HEK293 (cell line): ENCODE measurements at regions not wholly inside any gene's neighbourhood (a gene's known extent, or its start where the extent isn't known, plus 50 kb on each side); places are given as distances from the start of the nearest gene placed in this dataset.

Experiments used
- CTCF ChIA-PET: fragments of 350-600 bp; formaldehyde crosslinking; extraction: SDS; loops from one replicate; lab custom pipeline; 2021; ENCODE audit warnings: antibody characterized with exemption; lab: Yijun Ruan, JAX
- POLR2A ChIA-PET: fragments of 300-600 bp; formaldehyde crosslinking; extraction: SDS; loops from one replicate; lab custom pipeline; 2020; ENCODE audit warnings: antibody characterized with exemption, inconsistent platforms; lab: Yijun Ruan, JAX
- H3K27ac ChIP-seq: fragments of 200-500 bp; sonication (Bioruptor generic); 2 replicates; pipeline ENCODE4 v1.5.1; 2014; ENCODE audit warnings: low read depth, low read length, control low read depth, inconsistent platforms; ENCODE audit errors: extremely low read depth
- H3K36me3 ChIP-seq, 2 experiments: fragments of 200-500 bp in 1 of 2; sonication (Bioruptor generic) in 1 of 2; 1 replicate in 1 of 2; 2 replicates in 1 of 2; pipeline ENCODE4 v1.5.1; 2014 to 2017; ENCODE audit warnings: inconsistent platforms in 2 of 2, low read length in 2 of 2; ENCODE audit not compliant: control insufficient read depth in 2 of 2, insufficient read depth in 1 of 2
- H3K4me1 ChIP-seq: fragments of 200-500 bp; sonication (Bioruptor generic); 2 replicates; pipeline ENCODE4 v1.5.1; 2014; ENCODE audit warnings: mild to moderate bottlenecking, low read length, inconsistent platforms; ENCODE audit not compliant: control insufficient read depth, insufficient read depth
- H3K4me3 ChIP-seq: 2 replicates; pipeline ENCODE4 v1.5.1; 2011; ENCODE audit warnings: low read depth, mild to moderate bottlenecking, control low read depth, low read length, moderate library complexity
- H3K9me3 ChIP-seq: fragments of 200-500 bp; sonication (Bioruptor generic); 2 replicates; pipeline ENCODE4 v1.5.1; 2014; ENCODE audit warnings: low read depth, low read length, inconsistent platforms; ENCODE audit not compliant: control insufficient read depth, insufficient read depth
- FEZF1 ChIP-seq: fragments of 450-650 bp; formaldehyde crosslinking; IDR thresholded peaks from 2 replicates; pipeline ENCODE4 v1.5.1; 2016; ENCODE audit warnings: missing biosample characterization, missing genetic modification characterization
- GLI2 ChIP-seq: fragments of 450-650 bp; formaldehyde crosslinking; IDR thresholded peaks from 2 replicates; pipeline ENCODE4; 2017; ENCODE audit warnings: missing biosample characterization, missing genetic modification characterization, low read depth, borderline replicate concordance
- IKZF3 ChIP-seq: fragments of 450-650 bp; IDR thresholded peaks from 2 replicates; pipeline ENCODE4 v1.5.0; 2018; ENCODE audit warnings: missing biosample characterization, mild to moderate bottlenecking, missing genetic modification characterization, moderate library complexity
- KLF10 ChIP-seq: fragments of 450-650 bp; IDR thresholded peaks from 2 replicates; pipeline ENCODE4 v1.5.1; 2018; ENCODE audit warnings: missing biosample characterization, mild to moderate bottlenecking, missing genetic modification characterization
- PRDM10 ChIP-seq: fragments of 450-650 bp; formaldehyde crosslinking; IDR thresholded peaks from 2 replicates; pipeline ENCODE4 v1.5.1; 2016; ENCODE audit warnings: missing biosample characterization, missing genetic modification characterization
- SALL2 ChIP-seq: fragments of 450-650 bp; formaldehyde crosslinking; IDR thresholded peaks from 2 replicates; pipeline ENCODE4 v1.5.0; 2017; ENCODE audit warnings: missing biosample characterization, mild to moderate bottlenecking, missing genetic modification characterization, borderline replicate concordance
- SETDB1 ChIP-seq: IDR thresholded peaks from one replicate; pipeline ENCODE4 v1.6.1; 2017; ENCODE audit warnings: mild to moderate bottlenecking, low read length, moderate library complexity, mixed read lengths; ENCODE audit not compliant: insufficient read length
- ZBTB10 ChIP-seq: fragments of 450-650 bp; formaldehyde crosslinking; IDR thresholded peaks from 2 replicates; pipeline ENCODE4 v1.5.1; 2016; ENCODE audit warnings: missing biosample characterization, missing genetic modification characterization
- ZBTB48 ChIP-seq: fragments of 450-650 bp; formaldehyde crosslinking; IDR thresholded peaks from 2 replicates; pipeline ENCODE4 v1.5.1; 2016; ENCODE audit warnings: missing biosample characterization, missing genetic modification characterization
- ZNF155 ChIP-seq: fragments of 450-650 bp; formaldehyde crosslinking; IDR thresholded peaks from 2 replicates; pipeline ENCODE4 v1.5.1; 2016; ENCODE audit warnings: missing biosample characterization, missing genetic modification characterization
- ZNF311 ChIP-seq: fragments of 450-650 bp; formaldehyde crosslinking; IDR thresholded peaks from 2 replicates; pipeline ENCODE4 v1.5.1; 2017; ENCODE audit warnings: missing biosample characterization, missing genetic modification characterization, borderline replicate concordance
- ZNF513 ChIP-seq: fragments of 450-650 bp; IDR thresholded peaks from 2 replicates; pipeline ENCODE4 v1.5.1; 2018; ENCODE audit warnings: missing biosample characterization, missing genetic modification characterization
- ZNF518A ChIP-seq: fragments of 450-650 bp; formaldehyde crosslinking; conservative IDR thresholded peaks from 2 replicates; pipeline ENCODE4 v1.5.1; 2016; ENCODE audit warnings: low read depth, missing biosample characterization, missing genetic modification characterization
- ZNF530 ChIP-seq: fragments of 450-650 bp; formaldehyde crosslinking; IDR thresholded peaks from 2 replicates; pipeline ENCODE4 v1.5.1; 2016; ENCODE audit warnings: low read depth, missing biosample characterization, missing genetic modification characterization

GRCh38 chr10:121405096-121405495 is 193.1 kb downstream of the FGFR2 start:
- TF ChIP-seq SETDB1 (no peak), ZBTB48 (tag by site-specific recombination) (no peak), ZNF530 (tag by site-specific recombination) (no peak), GLI2 (tag by site-specific recombination) (no peak), FEZF1 (tag by site-specific recombination) (no peak), IKZF3 (tag by site-specific recombination) (no peak), ZNF311 (tag by site-specific recombination) (no peak), PRDM10 (no peak)
- ChIA-PET CTCF (no interaction called here), POLR2A (no interaction called here)
- no peaks in the 10 kb centered on the region for H3K36me3 ChIP-seq
- H3K9me3 ChIP-seq = no peaks in the 10 kb centered on the region
- H3K4me3 ChIP-seq = no peak overlapping the region
- H3K4me1 ChIP-seq = peaks cover 3% of the 10 kb centered on the region; the same call in 1 of the 2 replicates
- no peak overlapping the region for H3K27ac ChIP-seq

- ChIA-PET CTCF (no interaction called here), POLR2A (no interaction called here)
- H3K4me3 ChIP-seq = no peak overlapping the region
- peaks cover 3% of the 10 kb centered on the region; the same call in 1 of the 2 replicates for H3K4me1 ChIP-seq
- H3K36me3 ChIP-seq = no peaks in the 10 kb centered on the region
- TF ChIP-seq ZNF518A (tag by site-specific recombination) = no peak
- TF ChIP-seq ZNF513 (tag by site-specific recombination) = no peak
- TF ChIP-seq SALL2 (tag by site-specific recombination) = no peak
- no peak for TF ChIP-seq KLF10
- TF ChIP-seq ZBTB10 (tag by site-specific recombination) = no peak
- no peak for TF ChIP-seq ZNF155 (tag by site-specific recombination)
- TF ChIP-seq, all 188 proteins: peak for 0
- Histone ChIP-seq H3K27ac (no peak overlapping the region), H3K9me3 (no peaks in the 10 kb centered on the region)
Observed at GRCh38 chr10:121405549-121405948, 192.7 kb downstream of the FGFR2 start.
